GM23338 (cell line): ENCODE measurements at regions not wholly inside any gene's neighbourhood (a gene's known extent, or its start where the extent isn't known, plus 50 kb on each side); places are given as distances from the start of the nearest gene placed in this dataset.

Experiments used
- ATAC-seq: fragments of 200-7000 bp; cut with Tn5 transposase; 3 replicates; pipeline ENCODE4 v1.9.1; 2020
- DNase-seq: peaks from one replicate; pipeline ENCODE4 v3.0.0-alpha.2; 2015; ENCODE audit warnings: low spot score
- H2AFZ ChIP-seq: fragments of 200-600 bp; sonication (generic); 2 replicates; pipeline ENCODE4 v1.8.0; 2016; ENCODE audit warnings: antibody characterized with exemption, mild to moderate bottlenecking, moderate library complexity
- H3F3A ChIP-seq: fragments of 200-600 bp; sonication (generic); replicated peaks from 2 replicates; pipeline ENCODE4 v1.8.0; 2017; ENCODE audit warnings: antibody characterized with exemption, mixed run types, low read depth
- H3K27ac ChIP-seq: fragments of 200-600 bp; sonication (generic); 2 replicates; pipeline ENCODE4 v1.6.1; 2016; ENCODE audit warnings: low read depth
- H3K27me3 ChIP-seq: fragments of 200-600 bp; sonication (generic); 2 replicates; pipeline ENCODE4 v1.8.0; 2016; ENCODE audit warnings: mild to moderate bottlenecking, mixed run types, moderate library complexity; ENCODE audit not compliant: insufficient read depth
- H3K36me3 ChIP-seq: fragments of 200-600 bp; sonication (generic); 2 replicates; pipeline ENCODE4 v1.8.0; 2016; ENCODE audit warnings: mild to moderate bottlenecking; ENCODE audit not compliant: insufficient read depth
- H3K4me1 ChIP-seq: fragments of 200-600 bp; sonication (generic); 2 replicates; pipeline ENCODE4 v1.8.0; 2016; ENCODE audit warnings: mild to moderate bottlenecking, moderate library complexity; ENCODE audit not compliant: insufficient read depth
- H3K4me2 ChIP-seq: fragments of 200-600 bp; sonication (generic); 2 replicates; pipeline ENCODE4 v1.7.1; 2017; ENCODE audit warnings: mixed run types
- H3K4me3 ChIP-seq: fragments of 200-600 bp; sonication (generic); 2 replicates; pipeline ENCODE4 v1.6.1; 2016; ENCODE audit warnings: mixed run types
- H3K79me2 ChIP-seq: fragments of 200-600 bp; sonication (generic); replicated peaks from 2 replicates; pipeline ENCODE4 v1.8.0; 2017; ENCODE audit warnings: mild to moderate bottlenecking; ENCODE audit not compliant: insufficient read depth
- H3K9me2 ChIP-seq: fragments of 200-600 bp; sonication (generic); 2 replicates; pipeline ENCODE4 v1.8.0; 2017; ENCODE audit not compliant: insufficient read depth
- H4K20me1 ChIP-seq: fragments of 200-600 bp; sonication (generic); replicated peaks from 2 replicates; pipeline ENCODE4 v1.8.0; 2017; ENCODE audit warnings: mild to moderate bottlenecking; ENCODE audit not compliant: insufficient read depth
- H3K27ac Mint-ChIP-seq: 2 replicates; pipeline ENCODE4 v1.8.0; 2020; ENCODE audit warnings: inconsistent platforms, mild to moderate bottlenecking, moderate library complexity, mixed read lengths
- H3K27me3 Mint-ChIP-seq: 3 replicates; pipeline ENCODE4 v1.8.0; 2022; ENCODE audit warnings: low read depth, mild to moderate bottlenecking, moderate library complexity, mixed read lengths, inconsistent platforms; ENCODE audit not compliant: insufficient read depth, poor library complexity
- H3K36me3 Mint-ChIP-seq: 3 replicates; pipeline ENCODE4 v1.8.0; 2021; ENCODE audit warnings: low read depth, mild to moderate bottlenecking, inconsistent platforms, moderate library complexity, mixed read lengths
- H3K4me1 Mint-ChIP-seq: 3 replicates; pipeline ENCODE4 v1.8.0; 2020; ENCODE audit warnings: mild to moderate bottlenecking, inconsistent platforms, mixed read lengths
- H3K4me3 Mint-ChIP-seq: 3 replicates; pipeline ENCODE4 v1.8.0; 2021; ENCODE audit warnings: moderate library complexity, mild to moderate bottlenecking, inconsistent platforms, mixed read lengths
- H3K9me3 Mint-ChIP-seq: 3 replicates; pipeline ENCODE4 v1.8.0; 2020; ENCODE audit warnings: moderate library complexity, mild to moderate bottlenecking, inconsistent platforms, mixed read lengths
- CREB1 ChIP-seq: fragments of 250-450 bp; sonication (Bioruptor Pico); IDR thresholded peaks from 2 replicates; pipeline ENCODE4 v1.5.0; 2020; ENCODE audit warnings: low read depth, mild to moderate bottlenecking, moderate library complexity
- CTCF ChIP-seq, 2 experiments: fragments of 200-600 bp in 1 of 2; sonication (generic) in 1 of 2; conservative IDR thresholded peaks; 2 replicates each; pipeline versions ENCODE4 v1.5.1 to v1.6.1; 2016 to 2017; ENCODE audit warnings: antibody characterized with exemption in 2 of 2, low read depth in 2 of 2, mild to moderate bottlenecking in 2 of 2, moderate library complexity in 1 of 2
- EZH2 ChIP-seq: fragments of 200-600 bp; sonication (generic); IDR thresholded peaks from one replicate; pipeline ENCODE4 v1.8.0; 2017; ENCODE audit warnings: antibody characterized with exemption, mild to moderate bottlenecking, low read depth; ENCODE audit not compliant: unreplicated experiment
- EZH2phosphoT487 ChIP-seq: fragments of 200-600 bp; sonication (generic); IDR thresholded peaks from one replicate; pipeline ENCODE4 v1.8.1; 2018; ENCODE audit warnings: antibody characterized with exemption; ENCODE audit not compliant: unreplicated experiment
- NANOG ChIP-seq: IDR thresholded peaks from 2 replicates; pipeline ENCODE4 v1.6.1; 2016; ENCODE audit warnings: antibody characterized with exemption, borderline replicate concordance
- ZNF114 ChIP-seq: fragments of 250-450 bp; sonication (Bioruptor Pico); IDR thresholded peaks from 2 replicates; pipeline ENCODE4 v1.5.0; 2020; ENCODE audit warnings: mild to moderate bottlenecking, moderate library complexity
- ZNF331 ChIP-seq: fragments of 250-450 bp; sonication (Bioruptor Pico); IDR thresholded peaks from 2 replicates; pipeline ENCODE4 v1.5.0; 2020; ENCODE audit warnings: low read depth, mild to moderate bottlenecking, moderate library complexity
- TF ChIP-seq, protein P1 (sequence below): IDR thresholded peaks from one replicate; pipeline ENCODE4 v1.6.1; 2018; ENCODE audit warnings: antibody characterized with exemption; ENCODE audit not compliant: unreplicated experiment
- TF ChIP-seq, protein P2 (sequence below): fragments of 250-450 bp; sonication (Bioruptor Pico); IDR thresholded peaks from 2 replicates; pipeline ENCODE4 v1.5.0; 2020; ENCODE audit warnings: mild to moderate bottlenecking, moderate library complexity

- TF ChIP-seq, protein P1, sequence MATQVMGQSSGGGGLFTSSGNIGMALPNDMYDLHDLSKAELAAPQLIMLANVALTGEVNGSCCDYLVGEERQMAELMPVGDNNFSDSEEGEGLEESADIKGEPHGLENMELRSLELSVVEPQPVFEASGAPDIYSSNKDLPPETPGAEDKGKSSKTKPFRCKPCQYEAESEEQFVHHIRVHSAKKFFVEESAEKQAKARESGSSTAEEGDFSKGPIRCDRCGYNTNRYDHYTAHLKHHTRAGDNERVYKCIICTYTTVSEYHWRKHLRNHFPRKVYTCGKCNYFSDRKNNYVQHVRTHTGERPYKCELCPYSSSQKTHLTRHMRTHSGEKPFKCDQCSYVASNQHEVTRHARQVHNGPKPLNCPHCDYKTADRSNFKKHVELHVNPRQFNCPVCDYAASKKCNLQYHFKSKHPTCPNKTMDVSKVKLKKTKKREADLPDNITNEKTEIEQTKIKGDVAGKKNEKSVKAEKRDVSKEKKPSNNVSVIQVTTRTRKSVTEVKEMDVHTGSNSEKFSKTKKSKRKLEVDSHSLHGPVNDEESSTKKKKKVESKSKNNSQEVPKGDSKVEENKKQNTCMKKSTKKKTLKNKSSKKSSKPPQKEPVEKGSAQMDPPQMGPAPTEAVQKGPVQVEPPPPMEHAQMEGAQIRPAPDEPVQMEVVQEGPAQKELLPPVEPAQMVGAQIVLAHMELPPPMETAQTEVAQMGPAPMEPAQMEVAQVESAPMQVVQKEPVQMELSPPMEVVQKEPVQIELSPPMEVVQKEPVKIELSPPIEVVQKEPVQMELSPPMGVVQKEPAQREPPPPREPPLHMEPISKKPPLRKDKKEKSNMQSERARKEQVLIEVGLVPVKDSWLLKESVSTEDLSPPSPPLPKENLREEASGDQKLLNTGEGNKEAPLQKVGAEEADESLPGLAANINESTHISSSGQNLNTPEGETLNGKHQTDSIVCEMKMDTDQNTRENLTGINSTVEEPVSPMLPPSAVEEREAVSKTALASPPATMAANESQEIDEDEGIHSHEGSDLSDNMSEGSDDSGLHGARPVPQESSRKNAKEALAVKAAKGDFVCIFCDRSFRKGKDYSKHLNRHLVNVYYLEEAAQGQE: no peak
Measured at GRCh38 chr10:33478675-33479125, 144.2 kb upstream of the NRP1 start (continued).

- H3K4me3 ChIP-seq: no peak overlapping the region
- H2AFZ ChIP-seq: no peak overlapping the region
- H3K27me3 ChIP-seq: no peaks in the 10 kb centered on the region
- Mint-ChIP-seq H3K27ac (no peak overlapping the region), H3K36me3 (peaks cover 22% of the 10 kb centered on the region), H3K4me3 (no peak overlapping the region), H3K9me3 (peaks cover 22% of the 10 kb centered on the region), H3K4me1 (peaks cover 15% of the 10 kb centered on the region), H3K27me3 (peaks cover 11% of the 10 kb centered on the region)
- no peaks in the 10 kb centered on the region for H3K36me3 ChIP-seq
- peaks cover 2% of the 10 kb centered on the region; the same call in 1 of the 2 replicates for H3K4me1 ChIP-seq
- H4K20me1 ChIP-seq: no peaks in the 10 kb centered on the region
- DNase-seq (no peak), ATAC-seq (no peak)
- H3F3A ChIP-seq: no peaks in the 10 kb centered on the region
- H3K27ac ChIP-seq: no peak overlapping the region
- H3K79me2 ChIP-seq: no peaks in the 10 kb centered on the region
- H3K9me2 ChIP-seq: peaks cover 20% of the 10 kb centered on the region
- no peak overlapping the region for H3K4me2 ChIP-seq
- TF ChIP-seq ZNF331 (CRISPR knock-in tag): no peak
- TF ChIP-seq NANOG: no peak
- TF ChIP-seq, protein P2, sequence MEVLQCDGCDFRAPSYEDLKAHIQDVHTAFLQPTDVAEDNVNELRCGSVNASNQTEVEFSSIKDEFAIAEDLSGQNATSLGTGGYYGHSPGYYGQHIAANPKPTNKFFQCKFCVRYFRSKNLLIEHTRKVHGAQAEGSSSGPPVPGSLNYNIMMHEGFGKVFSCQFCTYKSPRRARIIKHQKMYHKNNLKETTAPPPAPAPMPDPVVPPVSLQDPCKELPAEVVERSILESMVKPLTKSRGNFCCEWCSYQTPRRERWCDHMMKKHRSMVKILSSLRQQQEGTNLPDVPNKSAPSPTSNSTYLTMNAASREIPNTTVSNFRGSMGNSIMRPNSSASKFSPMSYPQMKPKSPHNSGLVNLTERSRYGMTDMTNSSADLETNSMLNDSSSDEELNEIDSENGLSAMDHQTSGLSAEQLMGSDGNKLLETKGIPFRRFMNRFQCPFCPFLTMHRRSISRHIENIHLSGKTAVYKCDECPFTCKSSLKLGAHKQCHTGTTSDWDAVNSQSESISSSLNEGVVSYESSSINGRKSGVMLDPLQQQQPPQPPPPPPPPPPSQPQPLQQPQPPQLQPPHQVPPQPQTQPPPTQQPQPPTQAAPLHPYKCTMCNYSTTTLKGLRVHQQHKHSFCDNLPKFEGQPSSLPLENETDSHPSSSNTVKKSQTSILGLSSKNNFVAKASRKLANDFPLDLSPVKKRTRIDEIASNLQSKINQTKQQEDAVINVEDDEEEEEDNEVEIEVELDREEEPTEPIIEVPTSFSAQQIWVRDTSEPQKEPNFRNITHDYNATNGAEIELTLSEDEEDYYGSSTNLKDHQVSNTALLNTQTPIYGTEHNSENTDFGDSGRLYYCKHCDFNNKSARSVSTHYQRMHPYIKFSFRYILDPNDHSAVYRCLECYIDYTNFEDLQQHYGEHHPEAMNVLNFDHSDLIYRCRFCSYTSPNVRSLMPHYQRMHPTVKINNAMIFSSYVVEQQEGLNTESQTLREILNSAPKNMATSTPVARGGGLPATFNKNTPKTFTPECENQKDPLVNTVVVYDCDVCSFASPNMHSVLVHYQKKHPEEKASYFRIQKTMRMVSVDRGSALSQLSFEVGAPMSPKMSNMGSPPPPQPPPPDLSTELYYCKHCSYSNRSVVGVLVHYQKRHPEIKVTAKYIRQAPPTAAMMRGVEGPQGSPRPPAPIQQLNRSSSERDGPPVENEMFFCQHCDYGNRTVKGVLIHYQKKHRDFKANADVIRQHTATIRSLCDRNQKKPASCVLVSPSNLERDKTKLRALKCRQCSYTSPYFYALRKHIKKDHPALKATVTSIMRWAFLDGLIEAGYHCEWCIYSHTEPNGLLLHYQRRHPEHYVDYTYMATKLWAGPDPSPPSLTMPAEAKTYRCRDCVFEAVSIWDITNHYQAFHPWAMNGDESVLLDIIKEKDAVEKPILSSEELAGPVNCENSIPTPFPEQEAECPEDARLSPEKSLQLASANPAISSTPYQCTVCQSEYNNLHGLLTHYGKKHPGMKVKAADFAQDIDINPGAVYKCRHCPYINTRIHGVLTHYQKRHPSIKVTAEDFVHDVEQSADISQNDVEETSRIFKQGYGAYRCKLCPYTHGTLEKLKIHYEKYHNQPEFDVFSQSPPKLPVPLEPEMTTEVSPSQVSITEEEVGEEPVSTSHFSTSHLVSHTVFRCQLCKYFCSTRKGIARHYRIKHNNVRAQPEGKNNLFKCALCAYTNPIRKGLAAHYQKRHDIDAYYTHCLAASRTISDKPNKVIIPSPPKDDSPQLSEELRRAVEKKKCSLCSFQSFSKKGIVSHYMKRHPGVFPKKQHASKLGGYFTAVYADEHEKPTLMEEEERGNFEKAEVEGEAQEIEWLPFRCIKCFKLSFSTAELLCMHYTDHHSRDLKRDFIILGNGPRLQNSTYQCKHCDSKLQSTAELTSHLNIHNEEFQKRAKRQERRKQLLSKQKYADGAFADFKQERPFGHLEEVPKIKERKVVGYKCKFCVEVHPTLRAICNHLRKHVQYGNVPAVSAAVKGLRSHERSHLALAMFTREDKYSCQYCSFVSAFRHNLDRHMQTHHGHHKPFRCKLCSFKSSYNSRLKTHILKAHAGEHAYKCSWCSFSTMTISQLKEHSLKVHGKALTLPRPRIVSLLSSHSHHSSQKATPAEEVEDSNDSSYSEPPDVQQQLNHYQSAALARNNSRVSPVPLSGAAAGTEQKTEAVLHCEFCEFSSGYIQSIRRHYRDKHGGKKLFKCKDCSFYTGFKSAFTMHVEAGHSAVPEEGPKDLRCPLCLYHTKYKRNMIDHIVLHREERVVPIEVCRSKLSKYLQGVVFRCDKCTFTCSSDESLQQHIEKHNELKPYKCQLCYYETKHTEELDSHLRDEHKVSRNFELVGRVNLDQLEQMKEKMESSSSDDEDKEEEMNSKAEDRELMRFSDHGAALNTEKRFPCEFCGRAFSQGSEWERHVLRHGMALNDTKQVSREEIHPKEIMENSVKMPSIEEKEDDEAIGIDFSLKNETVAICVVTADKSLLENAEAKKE (CRISPR knock-in tag): no peak
- no peak for TF ChIP-seq EZH2
- no peak for TF ChIP-seq EZH2phosphoT487
- no peak for TF ChIP-seq CREB1
- TF ChIP-seq CTCF (conservative IDR thresholded peaks at IDR 0.05; ENCODE audit: low read depth in 2 of 2): no peak
- TF ChIP-seq ZNF114 (CRISPR knock-in tag): no peak
- TF ChIP-seq, protein P1: no peak
Measured at GRCh38 chr10:33478089-33478674, 143.7 kb upstream of the NRP1 start.
